ENCODE measurements at regions not wholly inside any gene's neighbourhood (a gene's known extent, or its start where the extent isn't known, plus 50 kb on each side); places are given as distances from the start of the nearest gene placed in this dataset.

DNA sequence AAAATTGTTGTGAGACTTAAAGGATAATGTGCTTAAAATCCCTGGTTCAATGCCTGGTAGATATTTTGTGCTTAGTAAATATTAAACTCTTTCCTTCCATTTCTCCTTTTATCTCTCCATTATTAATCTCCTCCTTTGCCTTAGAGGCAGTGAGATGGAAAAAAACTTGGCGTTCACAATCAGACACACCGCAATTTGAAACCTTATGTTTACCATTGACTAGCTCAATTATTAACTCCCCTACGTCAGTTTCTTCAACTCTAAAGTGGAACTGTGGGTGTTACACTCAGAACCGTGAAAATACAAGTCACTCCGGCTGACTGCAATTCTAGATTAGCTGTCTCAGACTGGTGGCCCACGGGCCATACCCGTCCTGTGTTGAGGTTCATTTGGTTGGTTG lies 327.2 kb downstream of the DEPDC1B start:
- Histone ChIP-seq H3K79me2 (ENCODE audit: low read depth) (no peaks in the 10 kb centered on the region), H2AFZ (no peak overlapping the region), H3K9me2 (ENCODE audit: insufficient read depth) (no peaks in the 10 kb centered on the region), H3K27me3 (ENCODE audit: insufficient read depth, low read depth) (no peaks in the 10 kb centered on the region), H3K27ac (no peak overlapping the region), H3K36me3 (ENCODE audit: low read depth) (no peaks in the 10 kb centered on the region), H3K4me3 (no peak overlapping the region), H3K4me2 (no peak overlapping the region), H3K9me3 (ENCODE audit: insufficient read depth, low read depth) (no peaks in the 10 kb centered on the region), H3K4me1 (replicated peaks; ENCODE audit: insufficient read depth) (no peaks in the 10 kb centered on the region), H3F3A (ENCODE audit: insufficient read depth, low read depth) (no peaks in the 10 kb centered on the region), H4K20me1 (ENCODE audit: insufficient read depth) (no peaks in the 10 kb centered on the region)
- ChIA-PET CTCF (no interaction called here), POLR2A (ENCODE audit: unreplicated experiment) (no interaction called here)
- intact Hi-C loops (cut with micrococcal nuclease; ENCODE audit: unreplicated experiment): no loop called here
- DNase-seq: no peak
- TF ChIP-seq EZH2 (IDR thresholded peaks at IDR 0.05; ENCODE audit: low read depth) (no peak), CTCF (conservative IDR thresholded peaks at IDR 0.05) (no peak)
- BruUV-seq (replicated peaks): no TSS peak

- Histone ChIP-seq H3K4me3 (no peak overlapping the region), H3F3A (ENCODE audit: insufficient read depth, low read depth) (no peaks in the 10 kb centered on the region), H3K9me2 (ENCODE audit: insufficient read depth) (no peaks in the 10 kb centered on the region), H3K9me3 (ENCODE audit: insufficient read depth, low read depth) (no peaks in the 10 kb centered on the region), H3K4me2 (no peak overlapping the region), H3K27ac (no peak overlapping the region), H3K36me3 (ENCODE audit: low read depth) (no peaks in the 10 kb centered on the region), H3K27me3 (ENCODE audit: insufficient read depth, low read depth) (no peaks in the 10 kb centered on the region), H2AFZ (no peak overlapping the region), H4K20me1 (ENCODE audit: insufficient read depth) (no peaks in the 10 kb centered on the region), H3K79me2 (ENCODE audit: low read depth) (no peaks in the 10 kb centered on the region), H3K4me1 (replicated peaks; ENCODE audit: insufficient read depth) (no peaks in the 10 kb centered on the region)
- no peak for TF ChIP-seq CTCF (conservative IDR thresholded peaks at IDR 0.05)
- TF ChIP-seq EZH2 (IDR thresholded peaks at IDR 0.05; ENCODE audit: low read depth): no peak
- DNase-seq: no peak
- ChIA-PET POLR2A (ENCODE audit: unreplicated experiment) (no interaction called here), CTCF (no interaction called here)
- intact Hi-C loops (cut with micrococcal nuclease; ENCODE audit: unreplicated experiment): no loop called here
- BruUV-seq (replicated peaks): no TSS peak
Observed at GRCh38 chr5:60371065-60371464, 328.9 kb downstream of the DEPDC1B start.

GRCh38 chr5:60370508-60370907 lies 329.5 kb downstream of the DEPDC1B start:
- Histone ChIP-seq H3K79me2 (ENCODE audit: low read depth) (no peaks in the 10 kb centered on the region), H2AFZ (no peak overlapping the region), H4K20me1 (ENCODE audit: insufficient read depth) (no peaks in the 10 kb centered on the region), H3K4me1 (replicated peaks; ENCODE audit: insufficient read depth) (no peaks in the 10 kb centered on the region), H3K9me3 (ENCODE audit: insufficient read depth, low read depth) (no peaks in the 10 kb centered on the region), H3K9me2 (ENCODE audit: insufficient read depth) (no peaks in the 10 kb centered on the region), H3K36me3 (ENCODE audit: low read depth) (no peaks in the 10 kb centered on the region), H3F3A (ENCODE audit: insufficient read depth, low read depth) (no peaks in the 10 kb centered on the region), H3K27me3 (ENCODE audit: insufficient read depth, low read depth) (no peaks in the 10 kb centered on the region), H3K4me3 (no peak overlapping the region), H3K27ac (no peak overlapping the region), H3K4me2 (no peak overlapping the region)
- BruUV-seq (replicated peaks): no TSS peak
- CTCF ChIA-PET: no interaction called here
- POLR2A ChIA-PET (ENCODE audit: unreplicated experiment): no interaction called here
- DNase-seq: no peak
- no peak for TF ChIP-seq CTCF (conservative IDR thresholded peaks at IDR 0.05)
- no peak for TF ChIP-seq EZH2 (IDR thresholded peaks at IDR 0.05; ENCODE audit: low read depth)
- intact Hi-C loops (cut with micrococcal nuclease; ENCODE audit: unreplicated experiment): no loop called here
